Astrocyte of the cerebellum (primary cell): ENCODE measurements at regions not wholly inside any gene's neighbourhood (a gene's known extent, or its start where the extent isn't known, plus 50 kb on each side); places are given as distances from the start of the nearest gene placed in this dataset.

ENCODE experiments used
- DNase-seq: peaks from one replicate; pipeline ENCODE4 v3.0.0-alpha.2; 2011; ENCODE audit warnings: low read depth
- H3K4me3 ChIP-seq: 2 replicates; pipeline ENCODE4 v1.5.1; 2011; ENCODE audit warnings: mild to moderate bottlenecking, low read depth, low read length, moderate library complexity
- in situ Hi-C: cut with HindIII; loops from 2 replicates; pipeline ENCODE4 v1.10.0; 2017; ENCODE audit warnings: low sequenced_read_pairs
- TF ChIP-seq, protein P1 (sequence below): IDR thresholded peaks from 2 replicates; pipeline ENCODE4 v1.5.1; 2012; ENCODE audit warnings: low read length, low read depth, moderate library complexity, mild to moderate bottlenecking; ENCODE audit errors: missing control alignments

- TF ChIP-seq, protein P1, sequence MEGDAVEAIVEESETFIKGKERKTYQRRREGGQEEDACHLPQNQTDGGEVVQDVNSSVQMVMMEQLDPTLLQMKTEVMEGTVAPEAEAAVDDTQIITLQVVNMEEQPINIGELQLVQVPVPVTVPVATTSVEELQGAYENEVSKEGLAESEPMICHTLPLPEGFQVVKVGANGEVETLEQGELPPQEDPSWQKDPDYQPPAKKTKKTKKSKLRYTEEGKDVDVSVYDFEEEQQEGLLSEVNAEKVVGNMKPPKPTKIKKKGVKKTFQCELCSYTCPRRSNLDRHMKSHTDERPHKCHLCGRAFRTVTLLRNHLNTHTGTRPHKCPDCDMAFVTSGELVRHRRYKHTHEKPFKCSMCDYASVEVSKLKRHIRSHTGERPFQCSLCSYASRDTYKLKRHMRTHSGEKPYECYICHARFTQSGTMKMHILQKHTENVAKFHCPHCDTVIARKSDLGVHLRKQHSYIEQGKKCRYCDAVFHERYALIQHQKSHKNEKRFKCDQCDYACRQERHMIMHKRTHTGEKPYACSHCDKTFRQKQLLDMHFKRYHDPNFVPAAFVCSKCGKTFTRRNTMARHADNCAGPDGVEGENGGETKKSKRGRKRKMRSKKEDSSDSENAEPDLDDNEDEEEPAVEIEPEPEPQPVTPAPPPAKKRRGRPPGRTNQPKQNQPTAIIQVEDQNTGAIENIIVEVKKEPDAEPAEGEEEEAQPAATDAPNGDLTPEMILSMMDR, result no peak
Observed at GRCh38 chr1:69167876-69168275, 399.8 kb upstream of the LRRC7 start.

GRCh38 chr1:69171248-69171647, 396.5 kb upstream of the LRRC7 start:
- no peak for DNase-seq
- in situ Hi-C loops, result no loop called here
- H3K4me3 ChIP-seq, result no peak overlapping the region

More at GRCh38 chr1:69167876-69168275, 399.8 kb upstream of the LRRC7 start:
- no peak overlapping the region for H3K4me3 ChIP-seq
- no peak for DNase-seq
- in situ Hi-C loops, result no loop called here

GRCh38 chr1:69172003-69173000, 395.4 kb upstream of the LRRC7 start:
- TF ChIP-seq, protein P1, result no peak
- H3K4me3 ChIP-seq, result no peak overlapping the region
- no peak for DNase-seq
- in situ Hi-C loops, result no loop called here

More at GRCh38 chr1:69171248-69171647, 396.5 kb upstream of the LRRC7 start:
- TF ChIP-seq, protein P1, result no peak

- no peak for DNase-seq
- TF ChIP-seq, protein P1, result no peak
- in situ Hi-C loops, result no loop called here
- no peak overlapping the region for H3K4me3 ChIP-seq
Observed at GRCh38 chr1:69175053-69175452, 392.7 kb upstream of the LRRC7 start.

GRCh38 chr1:69180358-69180757, 387.4 kb upstream of the LRRC7 start:
- in situ Hi-C loops, result no loop called here
- DNase-seq, result no peak
- TF ChIP-seq, protein P1, result no peak
- no peak overlapping the region for H3K4me3 ChIP-seq

DNA sequence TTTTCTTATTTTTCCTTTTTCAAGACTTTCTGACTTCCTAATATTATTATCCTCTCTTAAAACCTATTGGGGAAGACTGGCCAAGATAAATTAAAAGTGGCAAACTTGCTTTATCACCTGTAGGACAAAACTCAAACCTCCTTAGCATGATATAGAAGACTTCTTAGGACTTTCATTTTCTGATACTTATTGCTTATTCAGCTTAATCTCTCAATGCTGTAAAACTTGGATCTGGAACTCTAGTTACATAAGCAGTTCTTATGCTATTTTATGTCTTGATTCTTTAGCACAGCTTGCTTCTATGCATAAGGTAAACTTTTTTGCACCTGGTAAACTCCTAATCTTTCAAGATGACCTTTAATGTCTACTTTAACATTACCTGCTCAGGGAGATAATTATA, 382.3 kb upstream of the LRRC7 start:
- TF ChIP-seq, protein P1, result no peak
- DNase-seq, result no peak
- in situ Hi-C loops, result no loop called here
- H3K4me3 ChIP-seq, result no peak overlapping the region
